Activated T-cell treated with anti-CD3 and anti-CD28 coated beads, Interleukin-2, amount 50 U/mL, for 1 hour (primary cell): ENCODE measurements at regions not wholly inside any gene's neighbourhood (a gene's known extent, or its start where the extent isn't known, plus 50 kb on each side); places are given as distances from the start of the nearest gene placed in this dataset.

Experiments used
- DNase-seq: peaks from one replicate; pipeline ENCODE4 v3.0.0-alpha.2; 2020

GRCh38 chr13:107370015-107370785, 802.3 kb upstream of the ARGLU1 start:
- DNase-seq = no peak

GRCh38 chr13:107367258-107367657, 799.3 kb upstream of the ARGLU1 start:
- DNase-seq = no peak

- no peak for DNase-seq
Measured at GRCh38 chr13:107365466-107366215, 797.7 kb upstream of the ARGLU1 start.

- DNase-seq = no peak
Measured at GRCh38 chr13:107364658-107365057, 796.7 kb upstream of the ARGLU1 start.

GRCh38 chr13:107361666-107362065, 793.7 kb upstream of the ARGLU1 start:
- DNase-seq = no peak

- DNase-seq = no peak
Measured at GRCh38 chr13:107360010-107360409, 792.1 kb upstream of the ARGLU1 start.

- DNase-seq = no peak
Measured at GRCh38 chr13:107358866-107359265, 790.9 kb upstream of the ARGLU1 start.

- no peak for DNase-seq
Measured at GRCh38 chr13:107351305-107351704, 783.4 kb upstream of the ARGLU1 start.

GRCh38 chr13:107348925-107349324, 781.0 kb upstream of the ARGLU1 start:
- no peak for DNase-seq

GRCh38 chr13:107348471-107348870, 780.5 kb upstream of the ARGLU1 start:
- no peak for DNase-seq

- no peak for DNase-seq
Measured at GRCh38 chr13:107347641-107348369, 779.9 kb upstream of the ARGLU1 start.

GRCh38 chr13:107342747-107343146, 774.8 kb upstream of the ARGLU1 start:
- DNase-seq = no peak

- DNase-seq = no peak
Measured at GRCh38 chr13:107339209-107339608, 771.3 kb upstream of the ARGLU1 start.

GRCh38 chr13:107332188-107332587, 764.3 kb upstream of the ARGLU1 start:
- DNase-seq = no peak

- DNase-seq = no peak
Measured at GRCh38 chr13:107331359-107331758, 763.4 kb upstream of the ARGLU1 start.

GRCh38 chr13:107330484-107330883, 762.5 kb upstream of the ARGLU1 start:
- no peak for DNase-seq

GRCh38 chr13:107329991-107330390, 762.1 kb upstream of the ARGLU1 start:
- DNase-seq = no peak

- DNase-seq = no peak
Measured at GRCh38 chr13:107324416-107325204, 756.7 kb upstream of the ARGLU1 start.

- no peak for DNase-seq
Measured at GRCh38 chr13:107322228-107322627, 754.3 kb upstream of the ARGLU1 start.

GRCh38 chr13:107305178-107305577, 737.2 kb upstream of the ARGLU1 start:
- DNase-seq = no peak

- DNase-seq = no peak
Measured at GRCh38 chr13:107301724-107302374, 733.9 kb upstream of the ARGLU1 start.

GRCh38 chr13:107299717-107300116, 731.8 kb upstream of the ARGLU1 start:
- no peak for DNase-seq
